ENCODE measurements at regions not wholly inside any gene's neighbourhood (a gene's known extent, or its start where the extent isn't known, plus 50 kb on each side); places are given as distances from the start of the nearest gene placed in this dataset.

DNA sequence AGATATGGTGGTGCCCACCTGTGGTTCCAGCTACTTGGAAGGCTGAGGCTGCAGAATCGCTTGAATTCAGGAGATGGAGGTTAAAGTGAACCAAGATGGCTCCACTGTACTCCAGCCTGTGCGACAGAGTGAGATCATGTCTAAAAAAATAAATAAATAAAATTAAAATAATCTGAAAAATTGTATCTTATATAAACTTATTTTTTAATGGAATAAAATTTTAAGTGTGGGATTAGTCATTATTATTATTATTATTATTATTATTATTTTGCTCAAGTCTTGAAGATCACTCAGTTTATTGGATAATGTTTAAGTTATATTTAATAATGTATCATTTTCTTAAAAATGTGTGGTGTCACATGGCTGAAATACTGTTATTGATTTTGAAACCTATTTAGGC, 688.0 kb upstream of the COX7C start:
- no peak overlapping the region for H3K4me3 Mint-ChIP-seq (ENCODE audit: low read depth)
- no peaks in the 10 kb centered on the region for H3K36me3 Mint-ChIP-seq (ENCODE audit: insufficient read depth)
- H3K9me3 Mint-ChIP-seq (ENCODE audit: low read depth): peaks cover 7% of the 10 kb centered on the region
- TF ChIP-seq, protein P1, sequence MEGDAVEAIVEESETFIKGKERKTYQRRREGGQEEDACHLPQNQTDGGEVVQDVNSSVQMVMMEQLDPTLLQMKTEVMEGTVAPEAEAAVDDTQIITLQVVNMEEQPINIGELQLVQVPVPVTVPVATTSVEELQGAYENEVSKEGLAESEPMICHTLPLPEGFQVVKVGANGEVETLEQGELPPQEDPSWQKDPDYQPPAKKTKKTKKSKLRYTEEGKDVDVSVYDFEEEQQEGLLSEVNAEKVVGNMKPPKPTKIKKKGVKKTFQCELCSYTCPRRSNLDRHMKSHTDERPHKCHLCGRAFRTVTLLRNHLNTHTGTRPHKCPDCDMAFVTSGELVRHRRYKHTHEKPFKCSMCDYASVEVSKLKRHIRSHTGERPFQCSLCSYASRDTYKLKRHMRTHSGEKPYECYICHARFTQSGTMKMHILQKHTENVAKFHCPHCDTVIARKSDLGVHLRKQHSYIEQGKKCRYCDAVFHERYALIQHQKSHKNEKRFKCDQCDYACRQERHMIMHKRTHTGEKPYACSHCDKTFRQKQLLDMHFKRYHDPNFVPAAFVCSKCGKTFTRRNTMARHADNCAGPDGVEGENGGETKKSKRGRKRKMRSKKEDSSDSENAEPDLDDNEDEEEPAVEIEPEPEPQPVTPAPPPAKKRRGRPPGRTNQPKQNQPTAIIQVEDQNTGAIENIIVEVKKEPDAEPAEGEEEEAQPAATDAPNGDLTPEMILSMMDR (IDR thresholded peaks at IDR 0.05; ENCODE audit: unreplicated experiment): no peak
- no peaks in the 10 kb centered on the region for H3K4me1 Mint-ChIP-seq (ENCODE audit: low read depth)
- H3K27me3 Mint-ChIP-seq: no peaks in the 10 kb centered on the region
- no peak overlapping the region for H3K27ac Mint-ChIP-seq
- DNase-seq (ENCODE audit: low spot score, unreplicated experiment): no peak

DNA sequence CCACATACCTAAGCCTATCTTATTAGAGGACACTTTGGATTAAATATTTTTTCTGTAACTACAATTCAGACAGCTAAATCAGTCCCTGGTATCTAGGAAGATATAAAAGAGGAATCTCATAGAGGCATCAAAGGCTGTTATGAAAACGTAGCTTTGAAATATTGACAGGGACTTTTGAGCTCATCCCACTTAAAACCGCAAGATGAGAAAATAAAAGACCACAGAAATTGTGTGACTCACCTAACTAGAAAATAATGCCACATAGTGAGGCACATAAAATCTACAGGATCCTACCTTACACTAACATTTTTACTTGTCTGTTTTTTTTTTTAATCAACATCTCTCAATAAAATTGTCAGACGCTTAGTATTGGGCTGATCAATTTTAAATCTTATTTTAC, 686.5 kb upstream of the COX7C start:
- H3K4me3 Mint-ChIP-seq (ENCODE audit: low read depth): no peak overlapping the region
- H3K36me3 Mint-ChIP-seq (ENCODE audit: insufficient read depth): no peaks in the 10 kb centered on the region
- no peaks in the 10 kb centered on the region for H3K27me3 Mint-ChIP-seq
- no peaks in the 10 kb centered on the region for H3K4me1 Mint-ChIP-seq (ENCODE audit: low read depth)
- H3K27ac Mint-ChIP-seq: no peak overlapping the region
- H3K9me3 Mint-ChIP-seq (ENCODE audit: low read depth): no peaks in the 10 kb centered on the region
- DNase-seq (ENCODE audit: low spot score, unreplicated experiment): no peak
- TF ChIP-seq, protein P1 (IDR thresholded peaks at IDR 0.05; ENCODE audit: unreplicated experiment): no peak

DNA sequence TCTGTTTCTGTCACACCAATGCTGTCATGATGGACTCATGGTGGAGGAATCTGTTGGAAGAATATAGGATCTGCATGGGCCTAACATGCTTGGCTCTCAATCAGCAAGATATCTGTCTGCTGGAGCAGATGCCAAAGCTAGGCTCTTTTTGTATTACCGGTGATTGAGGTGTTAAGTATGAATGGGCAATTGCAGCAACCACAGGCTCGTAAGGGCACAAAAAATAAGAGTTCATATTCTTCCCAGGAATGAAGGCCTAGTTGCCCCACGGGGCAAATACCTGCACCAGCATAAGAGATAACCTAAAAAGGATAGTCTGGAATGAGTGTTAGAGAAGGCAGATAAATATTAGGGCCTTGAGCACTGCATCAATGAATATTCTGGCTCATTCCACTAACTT, 679.5 kb upstream of the COX7C start:
- DNase-seq (ENCODE audit: low spot score, unreplicated experiment): no peak
- TF ChIP-seq, protein P1 (IDR thresholded peaks at IDR 0.05; ENCODE audit: unreplicated experiment): no peak
- Mint-ChIP-seq H3K36me3 (ENCODE audit: insufficient read depth) (no peaks in the 10 kb centered on the region), H3K9me3 (ENCODE audit: low read depth) (no peaks in the 10 kb centered on the region), H3K4me1 (ENCODE audit: low read depth) (no peaks in the 10 kb centered on the region), H3K4me3 (ENCODE audit: low read depth) (no peak overlapping the region), H3K27me3 (no peaks in the 10 kb centered on the region), H3K27ac (no peak overlapping the region)

DNA sequence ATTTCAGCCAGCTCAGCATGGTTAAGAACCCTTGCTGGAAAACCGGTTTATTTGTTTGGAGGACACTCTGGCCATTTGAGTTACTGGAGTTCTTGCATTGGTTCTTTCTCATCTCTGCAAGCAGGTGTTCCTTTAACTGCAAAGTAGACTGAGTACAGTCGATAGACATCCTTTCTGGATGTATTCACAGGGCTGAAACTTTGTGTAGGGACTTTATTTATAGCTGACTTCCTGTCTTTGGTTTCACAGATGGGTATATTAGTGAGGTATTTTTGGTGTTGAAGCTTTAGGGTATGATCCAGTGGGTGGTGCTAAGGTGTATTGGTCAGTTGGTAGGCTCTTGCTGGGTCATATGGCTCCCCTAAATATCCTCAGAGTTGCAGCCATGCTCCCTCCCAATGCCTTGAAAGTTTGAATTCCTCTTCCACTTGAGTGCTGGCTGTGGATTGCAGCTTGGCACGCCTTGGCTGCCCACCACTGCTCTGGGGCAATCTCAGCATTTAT, 666.0 kb upstream of the COX7C start:
- TF ChIP-seq, protein P1 (IDR thresholded peaks at IDR 0.05; ENCODE audit: unreplicated experiment): no peak
- H3K4me1 Mint-ChIP-seq (ENCODE audit: low read depth): peaks cover 2% of the 10 kb centered on the region
- no peak overlapping the region for H3K4me3 Mint-ChIP-seq (ENCODE audit: low read depth)
- no peaks in the 10 kb centered on the region for H3K36me3 Mint-ChIP-seq (ENCODE audit: insufficient read depth)
- H3K27ac Mint-ChIP-seq: no peak overlapping the region
- H3K9me3 Mint-ChIP-seq (ENCODE audit: low read depth): peaks cover 12% of the 10 kb centered on the region
- DNase-seq (ENCODE audit: low spot score, unreplicated experiment): no peak
- no peaks in the 10 kb centered on the region for H3K27me3 Mint-ChIP-seq

DNA sequence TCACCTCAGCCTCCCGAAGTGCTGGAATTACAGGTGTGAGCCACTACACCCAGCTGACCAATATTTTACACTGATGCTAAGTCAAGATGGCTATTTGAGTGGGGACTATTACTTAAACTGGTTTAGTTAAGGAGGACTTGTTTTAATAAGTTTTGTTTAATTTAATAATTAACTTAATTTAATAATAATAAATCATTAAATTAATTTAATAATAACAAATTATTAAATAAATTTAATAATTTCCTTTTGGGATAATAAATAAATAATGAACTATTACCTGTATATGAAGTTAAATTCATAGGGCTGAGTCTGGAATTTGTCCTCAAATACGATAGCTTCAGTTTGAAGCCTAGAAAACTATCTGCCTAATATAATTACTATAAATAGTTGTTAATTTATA, 665.1 kb upstream of the COX7C start:
- no peak for DNase-seq (ENCODE audit: low spot score, unreplicated experiment)
- Mint-ChIP-seq H3K27me3 (no peaks in the 10 kb centered on the region), H3K27ac (no peak overlapping the region), H3K36me3 (ENCODE audit: insufficient read depth) (no peaks in the 10 kb centered on the region), H3K4me3 (ENCODE audit: low read depth) (no peak overlapping the region), H3K4me1 (ENCODE audit: low read depth) (peaks cover 2% of the 10 kb centered on the region), H3K9me3 (ENCODE audit: low read depth) (peaks cover 12% of the 10 kb centered on the region)
- TF ChIP-seq, protein P1 (IDR thresholded peaks at IDR 0.05; ENCODE audit: unreplicated experiment): no peak

All from progenitor cell of endocrine pancreas (in vitro differentiated cells).